ENCODE measurements at regions not wholly inside any gene's neighbourhood (a gene's known extent, or its start where the extent isn't known, plus 50 kb on each side); places are given as distances from the start of the nearest gene placed in this dataset.

GRCh38 chr9:120294003-120294402 is 286.0 kb downstream of the CDK5RAP2 start:
- Histone ChIP-seq H3K9ac (ENCODE audit: low read length) (no peak overlapping the region), H3K4me3 (replicated peaks in 1 of 2; ENCODE audit: low read depth in 1 of 2, low read length in 2 of 2) (no peak overlapping the region), H3K9me2 (ENCODE audit: insufficient read depth) (no peaks in the 10 kb centered on the region), H2AFZ (ENCODE audit: low read depth, low read length, poor library complexity, severe bottlenecking) (no peak overlapping the region), H3K4me1 (ENCODE audit: control insufficient read depth in 1 of 2, insufficient read depth in 2 of 2, low read length in 2 of 2) (no peaks in the 10 kb centered on the region), H4K20me1 (ENCODE audit: insufficient read depth) (no peaks in the 10 kb centered on the region), H3K27ac (ENCODE audit: low read depth, low read length) (no peak overlapping the region), H3K79me2 (ENCODE audit: insufficient read depth, low read length) (no peaks in the 10 kb centered on the region), H3K9me3 (ENCODE audit: control insufficient read depth in 1 of 2, insufficient read depth in 1 of 2, low read depth in 1 of 2, low read length in 2 of 2) (no peaks in the 10 kb centered on the region), H3K4me2 (ENCODE audit: low read length) (no peak overlapping the region), H3K27me3 (ENCODE audit: insufficient read depth, low read length) (peaks cover 36% of the 10 kb centered on the region), H3K36me3 (ENCODE audit: control insufficient read depth in 1 of 2, insufficient read depth in 2 of 2, low read length in 2 of 2) (no peaks in the 10 kb centered on the region)
- TF ChIP-seq ELF1 (IDR thresholded peaks at IDR 0.05; ENCODE audit: borderline replicate concordance, low read depth) (no peak), POLR2AphosphoS5 (IDR thresholded peaks at IDR 0.05; ENCODE audit: low read depth, low read length) (no peak), CEBPB (IDR thresholded peaks at IDR 0.05; ENCODE audit: low read depth) (no peak), ZFX (IDR thresholded peaks at IDR 0.05) (no peak), SIN3A (IDR thresholded peaks at IDR 0.05; ENCODE audit: low read depth) (no peak), TCF7L2 (IDR thresholded peaks at IDR 0.05; ENCODE audit: borderline replicate concordance, extremely low read depth, insufficient read depth, insufficient read length) (no peak), CBX3 (IDR thresholded peaks at IDR 0.05; ENCODE audit: low read depth) (no peak), REST (IDR thresholded peaks at IDR 0.05; ENCODE audit: low read depth) (no peak), EZH2 (IDR thresholded peaks at IDR 0.05) (no peak), FOSL1 (IDR thresholded peaks at IDR 0.05; ENCODE audit: low read depth) (no peak)
- TF ChIP-seq, protein P1, sequence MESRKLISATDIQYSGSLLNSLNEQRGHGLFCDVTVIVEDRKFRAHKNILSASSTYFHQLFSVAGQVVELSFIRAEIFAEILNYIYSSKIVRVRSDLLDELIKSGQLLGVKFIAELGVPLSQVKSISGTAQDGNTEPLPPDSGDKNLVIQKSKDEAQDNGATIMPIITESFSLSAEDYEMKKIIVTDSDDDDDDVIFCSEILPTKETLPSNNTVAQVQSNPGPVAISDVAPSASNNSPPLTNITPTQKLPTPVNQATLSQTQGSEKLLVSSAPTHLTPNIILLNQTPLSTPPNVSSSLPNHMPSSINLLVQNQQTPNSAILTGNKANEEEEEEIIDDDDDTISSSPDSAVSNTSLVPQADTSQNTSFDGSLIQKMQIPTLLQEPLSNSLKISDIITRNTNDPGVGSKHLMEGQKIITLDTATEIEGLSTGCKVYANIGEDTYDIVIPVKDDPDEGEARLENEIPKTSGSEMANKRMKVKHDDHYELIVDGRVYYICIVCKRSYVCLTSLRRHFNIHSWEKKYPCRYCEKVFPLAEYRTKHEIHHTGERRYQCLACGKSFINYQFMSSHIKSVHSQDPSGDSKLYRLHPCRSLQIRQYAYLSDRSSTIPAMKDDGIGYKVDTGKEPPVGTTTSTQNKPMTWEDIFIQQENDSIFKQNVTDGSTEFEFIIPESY (IDR thresholded peaks at IDR 0.05; ENCODE audit: extremely low read depth, insufficient replicate concordance, low read length) = no peak
- ATAC-seq (no peak), DNase-seq (ENCODE audit: low read depth, low spot score) (no peak)
- intact Hi-C loops (cut with micrococcal nuclease) = no loop called here
- POLR2A ChIA-PET = no interaction called here
- CTCF ChIA-PET = no interaction called here
- RAD21 ChIA-PET (ENCODE audit: low non-redundant PET in 1 of 2, low total read pairs in 2 of 2, uncharacterized antibody in 2 of 2, unreplicated experiment in 2 of 2) = no interaction called here
- no TSS peak for BruUV-seq (replicated peaks)

Measured in HCT116 (cell line).